ENCODE measurements at regions not wholly inside any gene's neighbourhood (a gene's known extent, or its start where the extent isn't known, plus 50 kb on each side); places are given as distances from the start of the nearest gene placed in this dataset.

DNA sequence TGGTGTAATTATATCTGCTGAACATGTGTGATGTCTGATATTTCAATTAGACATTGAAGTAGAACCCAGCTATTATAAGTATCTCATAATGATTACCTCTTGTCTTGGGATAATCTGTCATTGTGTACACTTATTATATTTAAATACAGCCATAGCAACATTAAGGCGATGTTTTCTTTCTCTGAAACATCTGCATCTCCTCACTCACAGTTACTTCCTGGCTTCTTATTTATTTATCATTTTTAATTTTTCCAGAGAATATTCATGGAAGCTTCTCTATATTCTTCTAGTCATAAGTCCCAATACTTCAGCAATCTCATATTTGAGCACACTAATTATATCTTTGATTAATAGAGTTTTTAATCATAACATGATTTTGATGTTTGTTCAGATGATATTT, 103.8 kb upstream of the FBN2 start:
- Histone ChIP-seq H3K27me3 (ENCODE audit: control insufficient read depth, extremely low read depth, insufficient read depth, low read length) (no peaks in the 10 kb centered on the region), H2AFZ (ENCODE audit: control insufficient read depth, low read length) (no peak overlapping the region), H3K4me1 (ENCODE audit: control insufficient read depth, extremely low read depth, insufficient read depth, low read length) (no peaks in the 10 kb centered on the region), H3K36me3 (ENCODE audit: control insufficient read depth in 2 of 2, extremely low read depth in 1 of 2, insufficient read depth in 2 of 2, low read length in 2 of 2) (no peaks in the 10 kb centered on the region), H3K4me3 (ENCODE audit: control insufficient read depth in 2 of 3, extremely low read depth in 1 of 3, insufficient read depth in 2 of 3, low read depth in 1 of 3, low read length in 3 of 3) (no peak overlapping the region), H3K9me1 (ENCODE audit: control insufficient read depth, extremely low read depth, insufficient read depth, low read length) (no peaks in the 10 kb centered on the region), H3K9ac (ENCODE audit: control insufficient read depth, extremely low read depth, insufficient read depth, low read length) (no peak overlapping the region), H3K27ac (ENCODE audit: control insufficient read depth, insufficient read depth, low read length) (no peak overlapping the region), H3K9me3 (ENCODE audit: control insufficient read depth, low read depth, low read length) (no peaks in the 10 kb centered on the region), H3K4me2 (ENCODE audit: control insufficient read depth, extremely low read depth, insufficient read depth, low read depth, low read length) (no peak overlapping the region), H4K20me1 (ENCODE audit: control insufficient read depth, extremely low read depth, insufficient read depth, low read length) (no peaks in the 10 kb centered on the region), H3K79me2 (ENCODE audit: control insufficient read depth, insufficient read depth, low read length) (no peaks in the 10 kb centered on the region)
- DNase-seq (ENCODE audit: low read depth, low spot score), result no peak
- no peak for FAIRE-seq
- dilution Hi-C loops (cut with MboI; ENCODE audit: extremely low pct_ligation_motif_present, low sequenced_read_pairs), result no loop called here
- no peak for TF ChIP-seq EZH2 (IDR thresholded peaks at IDR 0.05; ENCODE audit: low read length)
- TF ChIP-seq, protein P1, sequence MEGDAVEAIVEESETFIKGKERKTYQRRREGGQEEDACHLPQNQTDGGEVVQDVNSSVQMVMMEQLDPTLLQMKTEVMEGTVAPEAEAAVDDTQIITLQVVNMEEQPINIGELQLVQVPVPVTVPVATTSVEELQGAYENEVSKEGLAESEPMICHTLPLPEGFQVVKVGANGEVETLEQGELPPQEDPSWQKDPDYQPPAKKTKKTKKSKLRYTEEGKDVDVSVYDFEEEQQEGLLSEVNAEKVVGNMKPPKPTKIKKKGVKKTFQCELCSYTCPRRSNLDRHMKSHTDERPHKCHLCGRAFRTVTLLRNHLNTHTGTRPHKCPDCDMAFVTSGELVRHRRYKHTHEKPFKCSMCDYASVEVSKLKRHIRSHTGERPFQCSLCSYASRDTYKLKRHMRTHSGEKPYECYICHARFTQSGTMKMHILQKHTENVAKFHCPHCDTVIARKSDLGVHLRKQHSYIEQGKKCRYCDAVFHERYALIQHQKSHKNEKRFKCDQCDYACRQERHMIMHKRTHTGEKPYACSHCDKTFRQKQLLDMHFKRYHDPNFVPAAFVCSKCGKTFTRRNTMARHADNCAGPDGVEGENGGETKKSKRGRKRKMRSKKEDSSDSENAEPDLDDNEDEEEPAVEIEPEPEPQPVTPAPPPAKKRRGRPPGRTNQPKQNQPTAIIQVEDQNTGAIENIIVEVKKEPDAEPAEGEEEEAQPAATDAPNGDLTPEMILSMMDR (optimal IDR thresholded peaks at IDR 0.05 in 1 of 3, IDR thresholded peaks at IDR 0.05 in 1 of 3, conservative IDR thresholded peaks at IDR 0.05 in 1 of 3; ENCODE audit: extremely low read depth in 1 of 3, insufficient read depth in 2 of 3, low read length in 3 of 3), result no peak

DNA sequence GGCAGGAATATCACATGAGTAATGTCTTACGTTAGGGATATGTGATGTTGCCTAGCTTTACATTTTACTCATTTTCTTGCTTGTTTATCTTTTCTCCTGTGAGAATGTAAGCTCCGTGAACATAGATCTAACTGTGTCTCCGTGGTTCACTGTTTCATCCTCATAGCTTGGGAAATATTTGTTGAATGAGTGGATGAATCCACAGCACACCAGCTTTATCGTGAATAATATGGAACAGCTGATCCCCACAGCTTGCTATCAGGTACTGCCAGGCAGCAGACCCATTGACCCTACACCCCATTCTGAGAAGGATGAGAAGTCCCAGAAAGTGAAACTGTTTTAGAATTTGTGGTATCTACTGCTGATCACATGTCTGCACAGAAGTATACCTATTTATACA, 106.8 kb upstream of the FBN2 start:
- Histone ChIP-seq H3K27me3 (ENCODE audit: control insufficient read depth, extremely low read depth, insufficient read depth, low read length) (no peaks in the 10 kb centered on the region), H3K4me2 (ENCODE audit: control insufficient read depth, extremely low read depth, insufficient read depth, low read depth, low read length) (no peak overlapping the region), H3K36me3 (ENCODE audit: control insufficient read depth in 2 of 2, extremely low read depth in 1 of 2, insufficient read depth in 2 of 2, low read length in 2 of 2) (no peaks in the 10 kb centered on the region), H3K4me1 (ENCODE audit: control insufficient read depth, extremely low read depth, insufficient read depth, low read length) (no peaks in the 10 kb centered on the region), H3K9me1 (ENCODE audit: control insufficient read depth, extremely low read depth, insufficient read depth, low read length) (no peaks in the 10 kb centered on the region), H3K9me3 (ENCODE audit: control insufficient read depth, low read depth, low read length) (no peaks in the 10 kb centered on the region), H3K4me3 (ENCODE audit: control insufficient read depth in 2 of 3, extremely low read depth in 1 of 3, insufficient read depth in 2 of 3, low read depth in 1 of 3, low read length in 3 of 3) (no peak overlapping the region), H3K9ac (ENCODE audit: control insufficient read depth, extremely low read depth, insufficient read depth, low read length) (no peak overlapping the region), H3K27ac (ENCODE audit: control insufficient read depth, insufficient read depth, low read length) (no peak overlapping the region), H2AFZ (ENCODE audit: control insufficient read depth, low read length) (no peak overlapping the region), H3K79me2 (ENCODE audit: control insufficient read depth, insufficient read depth, low read length) (no peaks in the 10 kb centered on the region), H4K20me1 (ENCODE audit: control insufficient read depth, extremely low read depth, insufficient read depth, low read length) (no peaks in the 10 kb centered on the region)
- DNase-seq (ENCODE audit: low read depth, low spot score) (no peak), FAIRE-seq (no peak)
- TF ChIP-seq, protein P1 (optimal IDR thresholded peaks at IDR 0.05 in 1 of 3, IDR thresholded peaks at IDR 0.05 in 1 of 3, conservative IDR thresholded peaks at IDR 0.05 in 1 of 3; ENCODE audit: extremely low read depth in 1 of 3, insufficient read depth in 2 of 3, low read length in 3 of 3), result no peak
- no peak for TF ChIP-seq EZH2 (IDR thresholded peaks at IDR 0.05; ENCODE audit: low read length)
- dilution Hi-C loops (cut with MboI; ENCODE audit: extremely low pct_ligation_motif_present, low sequenced_read_pairs), result no loop called here
